NCI-H2081 (cell line): ENCODE measurements at regions not wholly inside any gene's neighbourhood (a gene's known extent, or its start where the extent isn't known, plus 50 kb on each side); places are given as distances from the start of the nearest gene placed in this dataset.
A peak's percentile ranks its signal among the peaks of the same experiment; 100 is the strongest.
"Not testable (repeated sequence)": the region's sequence is repeated elsewhere in the genome, so short reads cannot be mapped to it uniquely, and the experiment has no call there.

Experiments
- DNase-seq, 2 experiments: peaks; one replicate each; lab custom pipeline; 2025; lab: John Stamatoyannopoulos, UW

DNA sequence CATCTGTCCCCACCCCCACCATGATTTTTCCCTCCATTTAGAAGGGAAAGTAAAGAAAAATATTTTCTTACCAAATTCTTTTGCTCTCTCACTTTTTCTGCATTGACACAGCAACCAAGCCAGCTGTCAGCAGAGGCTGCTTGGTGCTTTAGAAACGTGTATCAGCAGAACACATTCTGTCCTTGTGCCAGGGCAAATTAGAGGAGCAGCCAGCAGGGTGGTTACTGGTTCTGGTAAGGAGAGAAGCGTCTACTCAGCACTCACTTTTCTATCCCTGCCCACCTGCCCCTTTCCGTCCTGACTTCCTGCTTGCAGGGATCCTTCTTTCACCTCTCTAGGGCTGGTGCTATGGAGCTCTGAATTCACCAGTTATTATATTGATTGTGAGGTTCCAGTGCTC, 327.5 kb upstream of the PDE3A start:
- DNase-seq = peak in 1 of 2 experiments; percentile 8

DNA sequence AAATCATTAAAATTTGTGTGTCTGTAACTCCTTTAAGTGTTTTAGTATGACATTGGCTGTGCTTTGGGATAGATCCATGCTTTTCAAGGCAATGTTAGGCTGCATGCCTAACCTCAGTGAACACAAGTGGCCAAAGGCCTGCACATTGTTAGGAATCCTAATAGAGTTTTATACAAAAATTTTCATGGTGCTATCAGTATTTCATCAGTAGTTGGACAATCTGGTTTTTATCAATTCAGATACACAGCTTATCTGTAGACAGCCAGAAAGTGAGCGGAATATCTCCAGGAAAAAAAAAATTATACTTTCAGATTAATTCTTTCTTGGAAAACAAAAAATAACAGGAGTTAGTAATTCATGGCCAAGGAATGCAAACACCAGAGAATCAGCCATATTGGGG, 324.0 kb upstream of the PDE3A start:
- no peak for DNase-seq

GRCh38 chr12:20044846-20045245, 323.5 kb upstream of the PDE3A start:
- no peak for DNase-seq

DNA sequence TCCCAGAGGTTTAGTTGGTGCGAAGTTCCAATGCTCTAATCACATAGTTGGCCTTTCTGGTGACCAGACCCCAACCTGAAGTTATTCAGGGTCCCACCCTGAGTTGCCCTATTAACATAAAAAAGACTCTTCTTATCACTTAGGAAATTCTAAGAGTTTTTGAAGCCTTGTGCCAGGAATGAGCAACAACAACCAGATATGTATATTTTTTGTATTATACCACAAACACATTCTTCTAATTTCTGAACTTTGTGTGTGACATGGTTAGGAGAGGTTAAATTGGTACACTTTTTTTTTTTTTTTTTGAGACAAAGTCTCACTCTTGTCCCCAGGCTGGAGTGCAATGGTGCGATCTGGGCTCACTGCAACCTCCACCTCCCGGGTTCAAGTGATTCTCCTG, 320.4 kb upstream of the PDE3A start:
- DNase-seq = no peak

GRCh38 chr12:20050221-20050620, 318.1 kb upstream of the PDE3A start:
- peak in 1 of 2 experiments; percentile 18 for DNase-seq

GRCh38 chr12:20053782-20054181, 314.6 kb upstream of the PDE3A start:
- no peak for DNase-seq

- no peak for DNase-seq
These were observed 312.5 kb upstream of the PDE3A start for GRCh38 chr12:20055856-20056255.

- DNase-seq = no peak
These were observed 310.9 kb upstream of the PDE3A start for GRCh38 chr12:20057398-20057797.

GRCh38 chr12:20063116-20063515, 305.2 kb upstream of the PDE3A start:
- DNase-seq = no peak

DNA sequence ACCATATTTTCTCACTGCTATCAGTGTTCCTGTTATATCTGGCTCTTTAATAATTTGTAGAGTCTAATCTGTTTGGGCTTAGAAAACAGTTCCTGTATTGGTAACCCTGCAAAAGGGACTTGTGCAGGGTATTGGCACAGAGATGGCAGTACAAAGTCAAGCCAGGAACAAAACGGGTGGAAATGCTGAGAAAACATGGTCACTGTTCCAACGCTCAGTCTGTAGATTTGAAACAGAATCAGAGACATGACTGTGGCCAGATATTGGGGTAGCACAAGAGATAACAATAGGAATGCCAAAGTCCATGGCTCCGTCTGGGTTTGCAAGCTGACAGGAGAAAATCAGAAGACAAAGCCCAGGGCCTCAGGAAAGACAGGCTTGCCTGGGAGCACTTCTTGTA, 290.7 kb upstream of the PDE3A start:
- DNase-seq = no peak

DNA sequence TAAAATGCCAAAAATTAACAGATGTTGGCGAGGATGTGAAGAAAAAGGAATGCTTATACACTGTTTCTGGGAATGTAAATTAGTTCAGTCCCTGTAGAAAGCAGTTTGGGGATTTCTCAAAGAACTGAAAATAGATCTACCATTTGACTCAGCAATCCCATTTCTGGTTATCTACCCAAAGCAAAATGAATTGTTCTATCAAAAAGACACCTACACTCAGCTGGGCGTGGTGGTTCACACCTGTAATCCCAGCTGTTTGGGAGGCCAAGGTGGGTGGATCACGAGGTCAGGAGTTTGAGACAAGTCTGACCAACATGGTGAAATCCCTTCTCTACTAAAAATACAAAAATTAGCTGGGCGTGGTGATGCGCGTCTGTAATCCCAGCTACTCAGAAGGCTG, 279.3 kb upstream of the PDE3A start:
- no peak for DNase-seq

- DNase-seq = not testable (repeated sequence)
These were observed 275.0 kb upstream of the PDE3A start for GRCh38 chr12:20093190-20093810.

DNA sequence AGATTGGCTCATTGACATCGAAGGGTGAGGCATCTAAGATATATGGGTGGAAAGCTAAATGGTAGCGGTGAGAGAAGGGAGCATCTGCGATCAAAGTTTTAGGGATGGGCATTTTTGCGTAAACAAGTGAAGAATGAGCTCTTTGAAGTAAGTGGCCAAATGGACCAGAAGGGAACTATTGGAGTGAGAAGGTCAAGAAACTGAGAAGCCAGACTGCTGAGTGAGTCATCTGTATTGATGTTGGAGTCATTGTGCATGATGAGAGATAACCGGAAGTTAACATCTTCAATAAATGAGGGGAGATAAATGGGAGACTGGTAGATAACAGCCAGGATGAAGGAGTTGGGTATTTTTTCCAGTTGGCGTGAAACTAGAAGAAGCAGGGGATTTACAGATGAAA, 271.9 kb upstream of the PDE3A start:
- DNase-seq = no peak

- DNase-seq = no peak
These were observed 270.7 kb upstream of the PDE3A start for GRCh38 chr12:20097626-20098025.

- no peak for DNase-seq
These were observed 268.7 kb upstream of the PDE3A start for GRCh38 chr12:20099395-20100183.

DNA sequence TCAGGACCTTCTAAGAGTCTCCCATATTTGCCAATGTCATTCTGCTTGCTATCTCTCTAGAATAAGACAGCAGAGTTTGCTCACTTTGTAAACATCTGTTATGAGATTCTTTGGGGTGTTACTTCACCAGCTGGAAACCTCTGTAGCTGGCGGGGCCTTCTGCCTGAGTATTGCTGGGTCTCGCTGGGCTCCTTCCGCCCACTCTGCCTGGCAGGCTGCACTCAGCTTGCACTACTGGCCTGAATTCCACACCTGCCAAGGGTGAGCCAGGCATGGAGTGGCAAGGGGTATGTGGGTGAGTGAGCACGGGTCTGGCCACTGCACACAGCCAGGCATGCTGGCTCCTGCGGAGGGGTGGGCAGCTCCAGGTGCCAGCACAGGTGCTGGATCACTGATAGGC, 267.3 kb upstream of the PDE3A start:
- no peak for DNase-seq

- no peak for DNase-seq
These were observed 262.4 kb upstream of the PDE3A start for GRCh38 chr12:20105943-20106342.

DNA sequence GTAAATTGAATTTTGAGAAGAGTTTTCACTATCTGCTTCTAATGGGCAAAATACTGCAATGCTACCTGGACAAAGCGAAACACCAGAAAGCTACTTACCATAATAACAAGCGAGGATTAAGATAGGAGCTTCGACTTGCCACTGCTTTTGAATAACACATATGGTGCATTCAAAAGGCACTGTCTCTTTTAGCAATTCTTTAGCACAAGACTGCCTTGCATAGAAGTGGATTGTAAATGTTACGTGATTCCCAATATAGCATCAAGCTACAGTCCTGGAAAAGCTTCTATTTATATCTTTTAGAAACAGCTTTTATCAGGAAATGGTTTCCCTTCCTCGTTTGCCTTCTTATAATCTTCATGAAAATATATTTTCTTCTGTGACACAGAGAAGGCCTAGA, 258.7 kb upstream of the PDE3A start:
- DNase-seq = no peak

DNA sequence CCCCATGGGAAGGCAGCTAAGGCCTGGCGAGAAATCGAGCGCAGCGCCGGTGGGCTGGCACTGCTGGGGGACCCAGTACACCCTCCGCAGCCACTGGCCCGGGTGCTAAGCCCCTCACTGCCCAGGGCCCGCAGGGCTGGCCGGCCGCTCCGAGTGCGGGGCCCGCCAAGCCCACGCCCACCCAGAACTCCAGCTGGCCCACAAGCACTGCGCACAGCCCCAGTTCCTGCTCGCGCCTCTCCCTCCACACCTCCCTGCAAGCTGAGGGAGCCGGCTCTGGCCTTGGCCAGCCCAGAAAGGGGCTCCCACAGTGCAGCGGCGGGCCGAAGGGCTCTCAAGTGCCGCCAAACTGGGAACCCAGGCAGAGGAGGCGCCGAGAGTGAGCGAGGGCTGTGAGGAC, 253.0 kb upstream of the PDE3A start:
- not testable (repeated sequence) for DNase-seq

- no peak for DNase-seq
These were observed 248.5 kb upstream of the PDE3A start for GRCh38 chr12:20119596-20120402.

- DNase-seq = no peak
These were observed 248.0 kb upstream of the PDE3A start for GRCh38 chr12:20120403-20120725.

GRCh38 chr12:20122274-20122673, 246.1 kb upstream of the PDE3A start:
- no peak for DNase-seq

- no peak for DNase-seq
These were observed 244.9 kb upstream of the PDE3A start for GRCh38 chr12:20123465-20123864.
